GM12874 (cell line): ENCODE measurements at regions not wholly inside any gene's neighbourhood (a gene's known extent, or its start where the extent isn't known, plus 50 kb on each side); places are given as distances from the start of the nearest gene placed in this dataset.

ENCODE experiments used
- TF ChIP-seq, protein P1 (sequence below): IDR thresholded peaks from 2 replicates; pipeline ENCODE4 v1.5.1; 2011; ENCODE audit warnings: low read depth, mild to moderate bottlenecking, control low read depth, low read length, moderate library complexity; ENCODE audit not compliant: insufficient read depth

DNA sequence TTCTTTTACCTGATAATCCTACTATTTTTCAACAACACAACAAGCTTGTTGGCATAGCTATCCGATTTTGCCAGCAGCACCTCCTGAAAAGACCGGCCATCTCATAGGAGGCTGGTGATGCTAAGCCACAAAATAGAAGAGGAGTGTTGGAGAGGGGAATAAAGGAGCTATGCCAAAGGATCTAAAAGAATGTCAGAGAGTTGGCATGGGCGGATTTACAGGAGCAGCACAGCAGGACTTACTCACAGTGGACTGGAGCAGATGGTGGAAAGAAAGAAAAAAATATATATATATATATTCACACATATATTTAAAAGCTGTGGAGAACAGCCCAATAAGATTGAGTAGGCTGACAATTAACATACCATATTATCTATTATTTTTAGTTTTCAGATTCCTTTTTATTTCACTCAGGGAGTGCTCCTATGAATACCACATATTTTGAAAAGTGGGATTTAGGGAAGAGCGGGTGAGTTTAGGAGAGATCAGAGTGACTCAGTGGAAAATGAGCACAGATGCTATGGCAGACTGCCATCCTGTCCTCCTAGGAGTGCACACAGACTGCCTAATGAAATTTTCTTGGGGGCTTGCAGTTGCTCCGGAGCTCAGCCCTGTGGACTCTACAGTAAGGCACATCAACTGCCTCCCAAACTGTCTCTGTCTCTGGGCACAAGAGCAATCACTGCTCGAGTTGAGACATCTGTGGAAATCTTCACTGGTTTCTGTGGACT is 394.4 kb upstream of the CHRM3 start:
- TF ChIP-seq, protein P1, sequence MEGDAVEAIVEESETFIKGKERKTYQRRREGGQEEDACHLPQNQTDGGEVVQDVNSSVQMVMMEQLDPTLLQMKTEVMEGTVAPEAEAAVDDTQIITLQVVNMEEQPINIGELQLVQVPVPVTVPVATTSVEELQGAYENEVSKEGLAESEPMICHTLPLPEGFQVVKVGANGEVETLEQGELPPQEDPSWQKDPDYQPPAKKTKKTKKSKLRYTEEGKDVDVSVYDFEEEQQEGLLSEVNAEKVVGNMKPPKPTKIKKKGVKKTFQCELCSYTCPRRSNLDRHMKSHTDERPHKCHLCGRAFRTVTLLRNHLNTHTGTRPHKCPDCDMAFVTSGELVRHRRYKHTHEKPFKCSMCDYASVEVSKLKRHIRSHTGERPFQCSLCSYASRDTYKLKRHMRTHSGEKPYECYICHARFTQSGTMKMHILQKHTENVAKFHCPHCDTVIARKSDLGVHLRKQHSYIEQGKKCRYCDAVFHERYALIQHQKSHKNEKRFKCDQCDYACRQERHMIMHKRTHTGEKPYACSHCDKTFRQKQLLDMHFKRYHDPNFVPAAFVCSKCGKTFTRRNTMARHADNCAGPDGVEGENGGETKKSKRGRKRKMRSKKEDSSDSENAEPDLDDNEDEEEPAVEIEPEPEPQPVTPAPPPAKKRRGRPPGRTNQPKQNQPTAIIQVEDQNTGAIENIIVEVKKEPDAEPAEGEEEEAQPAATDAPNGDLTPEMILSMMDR, result no peak

GRCh38 chr1:238985312-238985711 is 401.1 kb upstream of the CHRM3 start:
- TF ChIP-seq, protein P1, result no peak

GRCh38 chr1:238982736-238983135 is 403.6 kb upstream of the CHRM3 start:
- TF ChIP-seq, protein P1, result no peak

- TF ChIP-seq, protein P1, result no peak
Measured at GRCh38 chr1:238981317-238981933, 404.9 kb upstream of the CHRM3 start.

DNA sequence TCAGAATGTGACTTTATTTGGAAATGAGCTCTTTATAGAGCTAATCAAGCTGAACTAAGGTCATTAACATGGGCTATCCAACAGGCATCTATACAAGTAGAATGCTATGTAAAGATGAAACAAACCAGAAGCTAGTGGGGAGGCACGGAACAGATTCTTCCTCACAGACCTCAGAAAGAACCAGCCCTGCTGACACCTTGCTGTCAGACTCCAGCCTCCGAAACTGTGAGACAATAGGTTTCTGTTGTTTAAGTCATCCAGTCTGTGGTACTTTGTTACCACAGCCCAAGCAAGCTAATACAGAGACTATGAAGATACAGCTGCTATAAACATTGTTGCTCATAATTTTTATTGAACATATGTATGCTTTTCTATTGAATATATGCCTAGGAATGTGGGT is 406.3 kb upstream of the CHRM3 start:
- TF ChIP-seq, protein P1, result no peak

DNA sequence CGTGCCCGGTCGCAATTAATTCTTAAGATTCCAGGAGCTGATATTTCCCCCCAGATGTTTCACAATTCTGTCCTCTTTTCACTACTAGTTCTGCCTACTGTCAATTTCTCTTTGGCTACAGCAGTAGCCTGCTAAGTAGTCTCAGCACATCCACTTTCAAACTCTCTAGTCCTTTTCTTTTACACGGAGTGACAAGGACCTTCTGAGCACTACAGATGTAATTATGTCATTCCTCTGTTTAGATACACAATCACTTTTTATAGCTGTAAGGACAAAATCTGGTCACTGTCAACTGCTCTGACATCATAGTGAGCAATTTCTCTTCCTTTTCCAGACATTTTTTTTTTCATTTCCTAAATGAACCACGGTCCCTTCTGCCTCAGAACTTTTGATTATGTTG is 421.7 kb upstream of the CHRM3 start:
- TF ChIP-seq, protein P1, result no peak

DNA sequence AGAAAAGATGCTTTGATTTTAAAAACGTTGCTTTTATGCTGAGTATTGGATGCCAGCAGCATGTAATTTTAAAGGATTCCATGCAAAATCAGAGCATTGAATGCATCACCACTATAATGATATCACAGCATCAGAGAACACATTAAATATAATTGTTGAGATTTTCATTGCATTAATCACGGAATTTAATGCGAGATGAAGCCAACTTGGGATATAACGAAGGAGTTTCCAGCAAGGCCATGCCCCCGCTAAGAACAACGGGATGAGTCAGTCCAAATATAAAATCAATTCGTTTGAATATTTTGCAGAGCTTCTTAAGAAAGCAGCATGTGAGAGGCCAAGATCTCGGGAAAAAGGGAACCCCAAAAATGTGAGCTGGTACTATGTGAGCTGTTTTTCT is 423.4 kb upstream of the CHRM3 start:
- TF ChIP-seq, protein P1, result no peak
